Esophagus muscularis mucosa (tissue), 3 donors: ENCODE measurements at regions not wholly inside any gene's neighbourhood (a gene's known extent, or its start where the extent isn't known, plus 50 kb on each side); places are given as distances from the start of the nearest gene placed in this dataset.

Source experiments
- CTCF ChIP-seq, 3 experiments: fragments of 200-600 bp in 2 of 3; fragments of 450-650 bp in 1 of 3; sonication (generic) in 2 of 3; IDR thresholded peaks; one replicate each; pipeline ENCODE4 v1.5.1; 2017 to 2019; ENCODE audit warnings: antibody characterized with exemption in 3 of 3, mild to moderate bottlenecking in 2 of 3, moderate library complexity in 1 of 3
- POLR2A ChIP-seq: fragments of 450-650 bp; IDR thresholded peaks from one replicate; pipeline ENCODE4 v1.6.1; 2017; ENCODE audit warnings: antibody characterized with exemption, moderate library complexity, mild to moderate bottlenecking, low read depth
- POLR2AphosphoS5 ChIP-seq, 2 donors: sonication (generic); formaldehyde crosslinking; IDR thresholded peaks; one replicate each; pipeline ENCODE4 v1.6.1; 2017; ENCODE audit warnings: antibody characterized with exemption in 2 of 2

GRCh38 chr2:236945431-236946016 lies 140.2 kb upstream of the COPS8 start:
- TF ChIP-seq CTCF (IDR thresholded peaks at IDR 0.05) (no peak), POLR2AphosphoS5 (IDR thresholded peaks at IDR 0.05) (no peak), POLR2A (no peak)
